NCI-H510A (cell line): ENCODE measurements at regions not wholly inside any gene's neighbourhood (a gene's known extent, or its start where the extent isn't known, plus 50 kb on each side); places are given as distances from the start of the nearest gene placed in this dataset.

Experiments
- DNase-seq: peaks from one replicate; lab custom pipeline; 2025; lab: John Stamatoyannopoulos, UW

DNA sequence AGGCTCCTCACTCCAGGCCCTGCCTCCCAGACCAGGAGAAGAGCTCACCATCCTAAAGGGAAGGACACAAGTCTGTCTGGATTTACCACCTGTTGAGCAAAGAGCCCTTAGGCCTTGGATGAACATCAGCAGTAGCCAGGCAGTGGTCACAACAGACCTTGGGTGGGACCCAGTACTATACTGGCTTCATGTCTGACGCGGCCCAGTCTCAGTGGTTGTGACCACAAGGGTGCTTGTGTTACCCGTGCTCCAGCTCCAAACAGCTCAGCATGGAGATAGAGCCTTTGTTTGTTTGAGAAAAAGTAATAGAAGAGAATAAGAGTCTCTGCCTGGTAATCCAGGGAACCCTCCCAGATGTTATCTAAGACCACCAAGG lies 617.4 kb downstream of the BRINP1 start:
- no peak for DNase-seq

DNA sequence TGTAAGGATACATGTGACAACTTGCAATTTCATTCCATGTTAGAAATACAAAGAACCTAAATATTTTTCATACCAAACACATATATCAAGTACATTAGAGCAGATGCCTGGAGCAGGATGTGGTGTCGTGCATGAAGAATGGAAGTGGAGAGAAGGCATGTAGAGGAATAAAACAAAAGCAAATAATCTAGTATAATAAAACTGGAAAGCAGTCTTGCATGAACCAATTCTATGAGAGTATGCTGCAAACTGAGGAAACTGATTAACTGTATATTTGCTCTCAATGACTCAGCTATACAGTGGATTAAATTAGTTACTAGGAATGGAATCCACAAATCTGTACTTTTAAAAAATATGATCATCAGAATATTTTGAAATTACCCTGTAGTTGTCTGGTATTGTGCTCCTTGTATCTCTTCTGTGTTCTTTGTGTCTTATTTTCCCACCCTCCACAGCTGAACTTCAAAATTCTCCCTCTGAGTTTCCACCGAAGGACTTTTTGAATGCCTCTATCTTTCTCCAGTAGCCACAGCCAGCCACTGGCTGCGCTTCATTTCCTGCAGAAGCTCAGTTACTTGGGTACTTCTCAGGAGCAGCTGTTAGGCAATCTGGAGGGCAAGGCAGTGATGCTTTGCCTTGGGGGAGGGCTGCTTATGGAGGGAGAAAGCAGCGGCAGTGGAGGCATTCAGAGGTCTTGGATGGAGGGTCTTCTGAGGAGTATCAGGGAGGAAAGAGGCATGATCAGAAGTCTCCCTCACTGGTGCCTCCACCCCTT lies 608.0 kb downstream of the BRINP1 start:
- no peak for DNase-seq

- DNase-seq: no peak
Measured at GRCh38 chr9:118767571-118767970, 601.7 kb downstream of the BRINP1 start.

- no peak for DNase-seq
Measured at GRCh38 chr9:118782790-118783463, 586.3 kb downstream of the BRINP1 start.

- DNase-seq: no peak
Measured at GRCh38 chr9:118784033-118784432, 585.2 kb downstream of the BRINP1 start.

GRCh38 chr9:118785456-118785855 lies 583.8 kb downstream of the BRINP1 start:
- no peak for DNase-seq

DNA sequence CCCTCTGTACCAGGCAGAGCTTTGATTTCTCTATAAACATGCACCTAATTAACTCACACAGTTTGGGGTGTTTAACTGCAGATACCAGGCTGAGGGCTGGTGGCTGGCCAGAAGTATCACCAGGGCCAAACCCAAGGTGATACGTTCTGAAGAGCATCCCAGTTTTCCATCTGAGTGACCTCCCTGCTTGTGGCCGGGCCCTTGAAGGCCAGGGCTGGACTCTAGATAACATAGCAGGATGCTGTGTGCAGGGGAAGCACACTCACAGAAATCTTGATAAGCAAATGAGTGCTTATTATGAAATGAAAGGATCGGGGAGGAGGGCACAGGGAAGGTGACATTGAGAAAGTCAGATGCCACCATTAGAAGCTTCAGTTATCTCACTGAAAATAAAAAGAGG lies 582.4 kb downstream of the BRINP1 start:
- DNase-seq: no peak

DNA sequence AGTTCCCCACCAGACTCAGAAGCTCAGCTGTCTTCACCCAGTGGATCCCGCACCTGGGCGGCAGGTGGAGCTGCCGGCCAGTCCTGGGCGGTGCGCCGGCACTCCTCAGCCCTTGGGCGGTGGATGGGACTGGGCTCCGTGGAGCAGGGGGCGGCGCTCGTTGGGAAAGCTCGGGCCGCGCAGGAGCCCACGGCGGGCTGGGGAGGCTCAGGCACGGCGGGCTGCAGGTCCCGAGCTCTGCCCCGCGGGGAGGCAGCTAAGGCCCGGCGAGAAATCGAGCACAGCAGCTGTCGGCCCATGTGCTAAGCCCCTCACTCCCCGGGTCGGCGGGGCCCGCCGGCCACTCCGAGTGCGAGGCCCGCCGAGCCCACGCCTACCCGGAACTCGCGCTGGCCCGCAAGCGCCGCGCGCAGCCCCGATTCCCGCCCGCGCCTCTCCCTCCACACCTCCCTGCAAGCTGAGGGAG lies 560.0 kb downstream of the BRINP1 start:
- no peak for DNase-seq

DNA sequence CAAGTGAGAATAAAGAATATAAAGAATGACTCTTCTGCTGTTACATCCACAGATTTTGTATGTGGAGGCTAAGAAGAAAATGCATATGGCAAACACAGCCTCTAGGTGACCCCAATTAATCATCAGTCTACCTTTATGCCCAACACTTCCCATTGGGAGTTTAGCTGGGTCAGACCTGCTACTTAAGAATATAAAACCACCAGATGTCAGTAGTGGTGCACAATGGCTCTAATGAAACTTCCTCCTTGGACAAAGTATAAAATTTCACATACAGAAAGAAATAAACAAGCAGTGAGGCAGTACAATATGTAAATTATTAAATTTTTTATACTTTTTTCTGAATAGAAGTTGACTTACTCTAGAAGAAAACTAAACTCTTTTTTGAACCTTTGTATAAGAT lies 539.9 kb downstream of the BRINP1 start:
- no peak for DNase-seq

DNA sequence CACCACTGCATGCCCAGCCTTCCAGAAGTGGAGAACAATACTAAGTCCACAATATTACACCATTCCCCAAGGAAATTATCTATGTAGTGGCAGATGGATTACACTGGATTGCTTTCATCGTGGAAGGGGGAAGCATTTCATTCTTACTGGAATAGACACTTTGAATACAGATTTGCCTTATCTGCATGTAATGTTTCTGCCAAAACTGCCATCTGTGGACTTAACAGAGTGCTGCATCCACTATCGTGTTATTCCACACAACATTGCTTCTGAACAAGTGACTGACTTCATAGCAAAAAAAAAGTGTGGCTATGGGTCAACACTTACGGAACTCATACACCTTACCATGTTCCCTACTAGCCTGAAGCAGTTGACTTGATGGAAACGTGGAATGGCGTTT lies 536.9 kb downstream of the BRINP1 start:
- no peak for DNase-seq

- no peak for DNase-seq
Measured at GRCh38 chr9:118836891-118837290, 532.3 kb downstream of the BRINP1 start.

- no peak for DNase-seq
Measured at GRCh38 chr9:118871531-118871930, 497.7 kb downstream of the BRINP1 start.

- no peak for DNase-seq
Measured at GRCh38 chr9:118882684-118883083, 486.6 kb downstream of the BRINP1 start.

GRCh38 chr9:118883411-118883810 lies 485.8 kb downstream of the BRINP1 start:
- DNase-seq: no peak

GRCh38 chr9:118891213-118891612 lies 478.0 kb downstream of the BRINP1 start:
- no peak for DNase-seq

DNA sequence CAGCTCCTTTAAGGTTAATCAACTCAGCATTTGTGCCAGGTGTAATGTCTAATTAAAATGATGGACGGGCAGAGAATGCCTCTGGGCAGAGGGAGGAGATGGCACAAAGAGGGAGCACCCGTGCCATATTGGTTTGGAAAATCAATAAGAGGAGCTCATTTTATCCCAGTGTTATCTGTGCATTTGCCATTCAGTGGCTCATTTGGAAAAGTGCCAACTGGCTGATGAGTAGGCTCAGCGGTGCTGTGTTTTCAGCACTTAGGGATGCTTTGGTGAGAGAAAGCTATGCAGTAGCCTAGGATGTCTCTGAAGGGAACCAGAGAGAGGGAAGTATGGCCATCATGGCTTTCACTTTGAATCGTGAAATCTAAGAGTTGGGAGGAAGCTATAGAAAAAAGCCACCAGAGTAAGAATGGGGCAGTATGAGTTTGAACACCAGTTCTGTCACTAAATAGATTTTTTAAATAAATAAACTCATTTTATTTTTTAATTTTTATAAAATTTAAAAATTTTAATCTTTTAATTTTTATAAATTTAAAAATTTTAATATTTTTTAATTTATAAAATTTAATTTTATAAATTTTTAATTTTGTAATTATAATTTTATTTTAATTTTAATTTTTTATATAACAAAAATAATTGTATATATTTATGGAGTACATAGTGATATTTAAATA lies 472.8 kb downstream of the BRINP1 start:
- DNase-seq: peak; percentile 16

DNA sequence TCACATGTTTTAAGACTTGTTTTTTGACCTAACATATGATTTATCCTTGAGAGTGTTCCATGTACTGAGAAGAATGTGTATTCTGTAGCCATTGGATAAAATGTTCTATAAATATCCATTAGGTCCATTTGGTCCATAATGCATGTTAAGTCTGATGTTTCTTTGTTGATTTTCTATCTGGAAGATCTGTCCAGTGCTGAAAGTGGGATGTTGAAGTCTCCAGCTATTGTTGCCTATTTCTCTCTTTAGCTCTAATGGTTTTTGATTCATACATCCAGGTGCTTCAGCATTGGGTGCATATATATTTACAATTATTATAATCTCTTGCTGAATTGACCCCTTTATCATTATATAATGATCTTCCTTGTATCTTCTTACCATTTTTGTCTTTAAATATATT lies 451.1 kb downstream of the BRINP1 start:
- DNase-seq: no peak

GRCh38 chr9:118928722-118929121 lies 440.5 kb downstream of the BRINP1 start:
- DNase-seq: no peak

- DNase-seq: no peak
Measured at GRCh38 chr9:118929287-118929686, 439.9 kb downstream of the BRINP1 start.

- DNase-seq: no peak
Measured at GRCh38 chr9:118931941-118932340, 437.3 kb downstream of the BRINP1 start.

DNA sequence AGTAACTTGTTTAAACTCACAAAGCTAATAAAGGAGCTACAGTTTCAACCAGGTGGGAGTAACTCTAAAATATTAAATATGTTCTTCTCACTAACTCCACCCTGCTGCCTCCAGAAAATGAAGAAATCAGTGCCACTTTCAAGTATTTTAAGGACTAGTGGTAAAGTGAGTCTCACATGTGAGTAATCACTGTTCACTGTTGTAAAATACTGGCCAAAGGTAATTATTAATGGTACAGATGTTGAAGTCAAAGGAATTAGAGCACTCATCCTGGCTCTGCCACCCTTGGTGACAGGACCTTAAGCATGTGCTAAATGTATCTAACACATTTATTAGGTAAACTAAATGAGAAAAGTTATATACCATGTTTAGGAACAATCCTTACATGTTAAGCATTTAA lies 430.7 kb downstream of the BRINP1 start:
- no peak for DNase-seq

- no peak for DNase-seq
Measured at GRCh38 chr9:118940473-118940872, 428.8 kb downstream of the BRINP1 start.

DNA sequence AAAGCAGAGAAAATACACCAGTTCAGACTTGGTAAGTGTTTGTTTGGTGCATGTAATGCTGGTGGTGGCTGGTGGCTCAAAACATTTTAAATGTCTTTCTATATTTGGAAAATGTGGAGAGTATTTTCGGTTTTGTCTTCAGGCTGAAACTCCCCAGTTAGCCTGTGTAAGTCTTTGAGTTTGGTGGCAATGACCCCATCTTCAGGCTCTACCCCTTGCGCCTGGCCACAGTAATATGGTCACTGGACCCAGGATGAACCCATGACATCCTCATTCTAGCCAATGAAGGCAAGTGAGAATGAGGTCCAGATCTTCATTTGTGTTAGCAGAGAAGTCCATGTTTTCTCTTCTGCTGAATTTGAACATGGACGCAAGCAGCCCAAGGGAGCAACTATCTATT lies 422.6 kb downstream of the BRINP1 start:
- DNase-seq: no peak
